ENCODE measurements at regions not wholly inside any gene's neighbourhood (a gene's known extent, or its start where the extent isn't known, plus 50 kb on each side); places are given as distances from the start of the nearest gene placed in this dataset.
"Not testable (repeated sequence)": the region's sequence is repeated elsewhere in the genome, so short reads cannot be mapped to it uniquely, and the experiment has no call there.

GRCh38 chr6:23661549-23661948 lies 464.5 kb upstream of the NRSN1 start:
- Mint-ChIP-seq H3K27ac (no peak overlapping the region), H3K9me3 (peaks cover 5 to 19% (median 10%) of the 10 kb centered on the region in 6 donors), H3K4me1 (no peaks in the 10 kb centered on the region), H3K4me3 (no peak overlapping the region), H3K36me3 (no peaks in the 10 kb centered on the region), H3K27me3 (ENCODE audit: low read depth in 3 of 3) (peaks cover 0 to 4% (median 0%) of the 10 kb centered on the region in 3 donors)
- no peak for DNase-seq

- Mint-ChIP-seq H3K27me3 (ENCODE audit: low read depth in 3 of 3) (peaks cover 0 to 4% (median 0%) of the 10 kb centered on the region in 3 donors), H3K4me1 (no peaks in the 10 kb centered on the region), H3K27ac (no peak overlapping the region), H3K36me3 (no peaks in the 10 kb centered on the region), H3K9me3 (peaks cover 5 to 31% (median 12%) of the 10 kb centered on the region in 6 donors), H3K4me3 (no peak overlapping the region)
- no peak for DNase-seq
Measured at GRCh38 chr6:23663096-23663495, 462.9 kb upstream of the NRSN1 start.

- no peak overlapping the region for H3K27ac Mint-ChIP-seq
- peaks cover 2 to 28% (median 12%) of the 10 kb centered on the region in 6 donors for H3K9me3 Mint-ChIP-seq
- no peaks in the 10 kb centered on the region for H3K4me1 Mint-ChIP-seq
- DNase-seq = no peak
- H3K4me3 Mint-ChIP-seq = no peak overlapping the region
- no peaks in the 10 kb centered on the region for H3K36me3 Mint-ChIP-seq
- H3K27me3 Mint-ChIP-seq (ENCODE audit: low read depth in 3 of 3) = peaks cover 0 to 4% (median 0%) of the 10 kb centered on the region in 3 donors
Measured at GRCh38 chr6:23663652-23664051, 462.4 kb upstream of the NRSN1 start.

- H3K27ac Mint-ChIP-seq; H3K36me3 Mint-ChIP-seq; H3K4me1 Mint-ChIP-seq; H3K4me3 Mint-ChIP-seq; DNase-seq; H3K27me3 Mint-ChIP-seq (ENCODE audit: low read depth in 3 of 3): not testable (repeated sequence)
- peaks cover 5 to 47% (median 17%) of the 10 kb centered on the region in 6 donors for H3K9me3 Mint-ChIP-seq
Measured at GRCh38 chr6:23665911-23666310, 460.1 kb upstream of the NRSN1 start.

- Mint-ChIP-seq H3K9me3 (peaks cover 16 to 71% (median 42%) of the 10 kb centered on the region in 6 donors), H3K36me3 (peaks cover 6 to 8% (median 7%) of the 10 kb centered on the region in 3 donors)
Measured at GRCh38 chr6:23672737-23673136, 453.3 kb upstream of the NRSN1 start.

GRCh38 chr6:23678626-23679025 lies 447.4 kb upstream of the NRSN1 start:
- no peak for DNase-seq
- peaks cover 14 to 48% (median 23%) of the 10 kb centered on the region in 6 donors for H3K9me3 Mint-ChIP-seq

More at GRCh38 chr6:23672737-23673136, 453.3 kb upstream of the NRSN1 start:
- DNase-seq = no peak
- H3K27ac Mint-ChIP-seq = no peak overlapping the region
- H3K27me3 Mint-ChIP-seq (ENCODE audit: low read depth in 3 of 3) = peaks cover 0 to 2% (median 1%) of the 10 kb centered on the region in 3 donors
- H3K4me1 Mint-ChIP-seq = no peaks in the 10 kb centered on the region
- H3K4me3 Mint-ChIP-seq = no peak overlapping the region

GRCh38 chr6:23681743-23682142 lies 444.3 kb upstream of the NRSN1 start:
- Mint-ChIP-seq H3K36me3 (no peaks in the 10 kb centered on the region), H3K27ac (no peak overlapping the region), H3K4me3 (no peak overlapping the region), H3K4me1 (no peaks in the 10 kb centered on the region), H3K27me3 (ENCODE audit: low read depth in 3 of 3) (peaks cover 0 to 1% (median 0%) of the 10 kb centered on the region in 3 donors), H3K9me3 (peaks cover 4 to 34% (median 19%) of the 10 kb centered on the region in 6 donors)
- no peak for DNase-seq

More at GRCh38 chr6:23678626-23679025, 447.4 kb upstream of the NRSN1 start:
- Mint-ChIP-seq H3K27me3 (ENCODE audit: low read depth in 3 of 3) (peaks cover 0 to 2% (median under 1%) of the 10 kb centered on the region in 3 donors), H3K4me1 (no peaks in the 10 kb centered on the region), H3K4me3 (no peak overlapping the region), H3K27ac (no peak overlapping the region), H3K36me3 (peaks cover 0 to 4% (median under 1%) of the 10 kb centered on the region in 3 donors)

- peaks cover 0 to 3% (median 0%) of the 10 kb centered on the region in 3 donors for H3K36me3 Mint-ChIP-seq
- no peak overlapping the region for H3K4me3 Mint-ChIP-seq
- H3K27ac Mint-ChIP-seq = no peak overlapping the region
Measured at GRCh38 chr6:23688650-23689049, 437.4 kb upstream of the NRSN1 start.

GRCh38 chr6:23690453-23691049 lies 435.5 kb upstream of the NRSN1 start:
- Mint-ChIP-seq H3K4me3 (no peak overlapping the region), H3K9me3 (peaks cover 4 to 30% (median 16%) of the 10 kb centered on the region in 6 donors), H3K36me3 (peaks cover 0 to 3% (median 0%) of the 10 kb centered on the region in 3 donors), H3K4me1 (no peaks in the 10 kb centered on the region), H3K27me3 (ENCODE audit: low read depth in 3 of 3) (peaks cover 0 to 3% (median 0%) of the 10 kb centered on the region in 3 donors), H3K27ac (no peak overlapping the region)
- DNase-seq = no peak

More at GRCh38 chr6:23688650-23689049, 437.4 kb upstream of the NRSN1 start:
- H3K27me3 Mint-ChIP-seq (ENCODE audit: low read depth in 3 of 3) = peaks cover 0 to 3% (median 1%) of the 10 kb centered on the region in 3 donors
- peaks cover 3 to 30% (median 20%) of the 10 kb centered on the region in 6 donors for H3K9me3 Mint-ChIP-seq
- DNase-seq = no peak
- no peaks in the 10 kb centered on the region for H3K4me1 Mint-ChIP-seq

- Mint-ChIP-seq H3K36me3 (peaks cover 0 to 3% (median 0%) of the 10 kb centered on the region in 3 donors), H3K27ac (no peak overlapping the region), H3K9me3 (peaks cover 4 to 29% (median 15%) of the 10 kb centered on the region in 6 donors), H3K4me3 (no peak overlapping the region), H3K27me3 (ENCODE audit: low read depth in 3 of 3) (peaks cover 0 to 3% (median 0%) of the 10 kb centered on the region in 3 donors), H3K4me1 (no peaks in the 10 kb centered on the region)
- no peak for DNase-seq
Measured at GRCh38 chr6:23692184-23692583, 433.8 kb upstream of the NRSN1 start.

GRCh38 chr6:23696992-23697391 lies 429.0 kb upstream of the NRSN1 start:
- Mint-ChIP-seq H3K4me1 (no peaks in the 10 kb centered on the region), H3K9me3 (peaks cover 8 to 30% (median 16%) of the 10 kb centered on the region in 6 donors), H3K27ac (no peak overlapping the region), H3K36me3 (no peaks in the 10 kb centered on the region), H3K4me3 (no peak overlapping the region), H3K27me3 (ENCODE audit: low read depth in 3 of 3) (peaks cover 0 to 2% (median 0%) of the 10 kb centered on the region in 3 donors)
- no peak for DNase-seq

GRCh38 chr6:23704479-23705052 lies 421.4 kb upstream of the NRSN1 start:
- no peaks in the 10 kb centered on the region for H3K4me1 Mint-ChIP-seq
- DNase-seq = no peak
- no peak overlapping the region for H3K4me3 Mint-ChIP-seq
- peaks cover 2 to 37% (median 12%) of the 10 kb centered on the region in 6 donors for H3K9me3 Mint-ChIP-seq
- H3K27ac Mint-ChIP-seq = no peak overlapping the region
- H3K27me3 Mint-ChIP-seq (ENCODE audit: low read depth in 3 of 3) = no peaks in the 10 kb centered on the region
- H3K36me3 Mint-ChIP-seq = no peaks in the 10 kb centered on the region

GRCh38 chr6:23705697-23706096 lies 420.3 kb upstream of the NRSN1 start:
- no peaks in the 10 kb centered on the region for H3K27me3 Mint-ChIP-seq (ENCODE audit: low read depth in 3 of 3)
- H3K9me3 Mint-ChIP-seq = peaks cover 0 to 31% (median 9%) of the 10 kb centered on the region in 6 donors
- H3K4me3 Mint-ChIP-seq = no peak overlapping the region
- H3K36me3 Mint-ChIP-seq = no peaks in the 10 kb centered on the region
- no peak overlapping the region for H3K27ac Mint-ChIP-seq
- DNase-seq = no peak
- H3K4me1 Mint-ChIP-seq = no peaks in the 10 kb centered on the region

GRCh38 chr6:23712756-23713155 lies 413.3 kb upstream of the NRSN1 start:
- no peaks in the 10 kb centered on the region for H3K4me1 Mint-ChIP-seq
- H3K27me3 Mint-ChIP-seq (ENCODE audit: low read depth in 3 of 3) = peaks cover 0 to 1% (median 0%) of the 10 kb centered on the region in 3 donors
- H3K36me3 Mint-ChIP-seq = no peaks in the 10 kb centered on the region
- no peak overlapping the region for H3K4me3 Mint-ChIP-seq
- no peak for DNase-seq
- H3K27ac Mint-ChIP-seq = no peak overlapping the region
- H3K9me3 Mint-ChIP-seq = peaks cover 7 to 31% (median 12%) of the 10 kb centered on the region in 6 donors

Measured in immature natural killer cell (primary cell).